GM19324 (cell line): ENCODE measurements at regions not wholly inside any gene's neighbourhood (a gene's known extent, or its start where the extent isn't known, plus 50 kb on each side); places are given as distances from the start of the nearest gene placed in this dataset.
"Not testable (repeated sequence)": the region's sequence is repeated elsewhere in the genome, so short reads cannot be mapped to it uniquely, and the experiment has no call there.

Experiments
- ATAC-seq: cut with Tn5 transposase; IDR thresholded peaks from one replicate; pipeline ENCODE4 v1.9.1; 2021; ENCODE audit warnings: mild to moderate bottlenecking, moderate library complexity; ENCODE audit not compliant: unreplicated experiment, low FRiP score

DNA sequence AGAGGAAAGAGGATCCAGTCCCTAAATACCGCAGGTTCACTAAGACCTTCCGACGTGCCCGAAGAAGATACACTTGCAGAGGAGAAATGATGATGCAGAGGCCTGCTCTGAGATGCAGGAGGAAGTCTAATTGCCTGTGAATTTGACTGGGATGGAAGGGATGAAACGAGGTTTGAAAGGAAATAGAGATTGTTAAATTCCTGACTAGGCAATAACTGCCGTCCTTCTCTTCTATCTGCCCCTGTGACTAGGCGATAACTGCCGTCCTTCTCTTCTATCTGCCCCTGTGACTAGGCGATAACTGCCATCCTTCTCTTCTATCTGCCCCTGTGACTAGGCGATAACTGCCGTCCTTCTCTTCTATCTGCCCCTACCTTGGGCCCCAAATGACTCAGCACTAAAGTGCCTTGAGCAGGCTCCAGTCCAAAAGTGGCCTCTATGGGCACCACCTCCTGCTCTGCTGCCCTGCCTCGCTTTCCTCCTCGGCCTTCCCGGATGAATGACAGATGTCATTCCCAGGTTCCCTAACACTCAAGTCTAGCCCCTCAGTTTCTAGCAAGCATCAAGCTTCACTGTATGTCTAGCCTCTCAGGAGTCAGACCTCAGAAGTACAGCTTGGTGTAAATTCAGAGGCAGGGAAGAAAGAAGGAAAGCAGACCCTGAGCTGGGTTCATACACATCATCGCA lies 189.1 kb downstream of the FOXD4L6 start:
- not testable (repeated sequence) for ATAC-seq

DNA sequence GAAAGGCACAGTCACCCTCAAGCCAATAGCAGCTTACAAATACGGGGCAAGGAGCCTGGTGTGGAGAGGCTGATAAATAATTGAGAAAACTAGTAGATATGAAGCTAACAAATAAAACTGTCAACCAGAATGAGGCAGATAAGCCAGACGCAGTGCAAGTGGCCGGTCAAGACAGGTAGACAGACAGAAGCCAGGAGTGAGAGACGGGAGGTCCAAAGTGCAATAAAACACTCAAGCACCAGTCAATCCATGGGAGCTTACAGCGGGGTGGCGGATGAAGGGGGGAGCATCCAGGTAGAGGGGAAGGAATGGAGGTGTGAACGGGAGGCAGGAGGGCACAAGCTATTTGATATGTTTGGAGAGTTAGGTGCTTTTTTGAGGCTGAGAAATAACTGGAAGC lies 193.1 kb downstream of the FOXD4L6 start:
- ATAC-seq = no peak

DNA sequence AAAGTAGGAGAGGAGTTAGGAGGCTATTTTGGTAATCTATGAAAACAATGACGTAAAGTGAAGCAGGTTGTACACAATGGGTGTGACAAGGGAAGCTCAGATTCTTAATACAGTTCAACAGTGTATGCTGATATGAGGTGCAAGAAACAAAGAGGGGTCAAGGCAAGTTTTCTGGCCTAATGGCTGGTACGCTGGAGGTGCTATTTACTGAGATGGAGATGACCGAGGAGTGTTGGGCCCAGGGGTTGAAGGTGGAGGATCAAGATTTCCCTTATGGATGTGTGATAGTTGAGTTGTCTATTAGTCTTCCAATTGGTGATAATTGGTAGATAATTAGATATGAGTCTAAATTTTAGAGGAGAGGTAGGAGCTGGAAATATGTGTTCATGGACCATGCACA lies 194.0 kb downstream of the FOXD4L6 start:
- not testable (repeated sequence) for ATAC-seq

DNA sequence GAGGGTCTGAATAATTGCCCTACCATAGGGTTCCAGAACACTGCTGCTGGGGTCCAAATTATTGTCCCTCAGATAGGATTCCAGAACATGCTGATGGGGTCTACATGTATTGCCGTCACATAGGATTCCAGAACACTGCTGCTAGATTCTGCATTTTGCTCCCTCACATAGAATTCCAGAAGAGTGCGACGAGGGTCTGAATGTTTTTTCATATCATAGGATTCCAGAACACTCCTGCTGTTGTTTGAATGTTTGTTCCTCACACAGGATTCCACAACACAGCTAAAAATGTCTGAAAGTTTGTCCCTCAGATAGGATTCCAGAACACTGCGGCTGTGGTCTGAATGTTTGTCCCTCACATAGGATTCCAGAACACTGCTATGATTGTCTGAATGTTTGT lies 198.1 kb downstream of the FOXD4L6 start:
- ATAC-seq = not testable (repeated sequence)

DNA sequence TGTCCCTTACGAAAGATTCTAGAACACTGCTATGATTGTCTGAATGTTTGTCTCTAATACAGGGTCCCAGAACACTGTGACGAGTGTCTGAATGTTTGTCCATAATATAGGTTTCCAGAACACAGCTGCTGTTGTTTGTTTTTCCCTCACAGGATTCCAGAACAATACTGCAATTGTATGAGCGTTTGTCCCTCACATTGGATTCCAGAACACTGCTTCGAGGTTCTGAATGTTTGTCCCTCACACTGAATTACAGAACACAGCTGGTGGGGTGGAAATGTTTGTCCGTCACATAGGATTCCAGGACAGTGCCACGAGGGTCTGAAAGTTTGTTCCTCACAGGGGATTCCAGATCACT lies 199.0 kb downstream of the FOXD4L6 start:
- ATAC-seq = not testable (repeated sequence)

DNA sequence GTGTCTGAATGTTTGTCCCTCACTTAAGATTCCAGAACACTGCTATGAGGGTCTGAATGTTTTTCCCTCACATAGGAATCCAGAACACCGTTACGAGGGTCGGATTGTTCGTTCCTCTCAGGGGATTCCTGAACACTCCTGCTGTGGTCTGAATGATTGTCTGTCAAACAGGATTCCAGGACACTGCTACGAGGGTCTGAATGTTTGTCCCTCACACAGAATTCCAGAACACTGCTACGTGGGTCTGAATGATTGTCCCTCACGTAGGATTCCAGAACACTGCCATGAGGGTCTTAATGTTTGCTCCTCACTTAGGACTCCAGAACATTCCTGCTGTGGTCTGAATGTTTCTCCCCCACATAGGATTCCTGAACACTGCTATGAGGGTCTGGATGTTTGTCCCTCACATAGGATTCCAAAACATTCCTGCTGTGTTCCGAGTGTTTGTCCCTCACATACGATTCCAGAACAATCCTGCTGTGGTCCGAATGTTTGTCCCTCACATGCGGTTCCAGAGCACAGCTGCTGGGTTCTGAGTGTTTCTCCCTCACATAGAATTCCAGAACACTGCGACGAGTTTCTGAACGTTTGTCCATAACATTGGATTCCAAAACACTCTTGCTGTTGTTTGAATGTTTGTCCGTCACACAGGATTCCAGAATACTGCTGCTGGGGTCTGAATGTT lies 199.5 kb downstream of the FOXD4L6 start:
- ATAC-seq = no peak

DNA sequence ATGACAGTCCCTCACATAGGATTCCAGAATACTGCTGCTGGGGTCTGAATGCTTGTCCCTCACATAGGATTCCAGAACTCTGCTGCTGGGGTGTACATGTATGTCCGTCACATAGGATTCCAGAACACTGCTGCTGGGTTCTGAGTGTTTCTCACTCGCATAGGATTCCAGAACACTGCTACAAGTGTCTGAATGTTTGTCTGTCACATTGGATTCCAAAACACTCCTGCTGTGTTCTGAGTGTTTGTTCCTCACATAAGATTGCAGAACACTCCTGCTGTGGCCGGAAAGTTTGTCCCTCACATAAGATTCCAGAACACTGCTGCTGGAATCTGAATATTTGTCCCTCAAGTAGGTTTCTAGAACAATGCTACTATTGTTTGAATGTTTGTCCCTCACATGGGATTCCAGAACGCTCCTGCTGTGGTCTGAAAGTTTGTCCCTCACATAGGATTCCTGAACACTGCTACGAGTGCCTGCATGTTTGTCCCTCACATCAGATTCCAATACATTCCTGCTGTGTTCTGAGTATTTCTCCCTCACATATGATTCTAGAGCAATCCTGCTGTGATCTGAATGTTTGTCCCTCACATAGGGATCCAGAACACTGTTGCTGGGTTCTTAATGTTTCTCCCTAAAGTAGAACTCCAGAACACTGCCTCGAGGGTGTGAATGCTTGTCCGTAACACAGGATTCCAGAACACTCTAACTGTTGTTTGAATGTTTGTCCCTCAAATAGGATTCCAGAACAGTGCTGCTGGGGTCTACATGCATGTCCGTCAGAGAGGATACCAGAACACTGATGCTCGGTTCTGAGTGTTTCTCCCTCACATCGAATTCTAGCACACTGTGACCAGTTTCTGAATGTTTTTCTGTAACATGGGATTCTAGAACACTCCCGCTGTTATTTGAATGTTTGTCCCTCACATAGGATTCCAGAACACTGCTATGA lies 200.4 kb downstream of the FOXD4L6 start:
- no peak for ATAC-seq

DNA sequence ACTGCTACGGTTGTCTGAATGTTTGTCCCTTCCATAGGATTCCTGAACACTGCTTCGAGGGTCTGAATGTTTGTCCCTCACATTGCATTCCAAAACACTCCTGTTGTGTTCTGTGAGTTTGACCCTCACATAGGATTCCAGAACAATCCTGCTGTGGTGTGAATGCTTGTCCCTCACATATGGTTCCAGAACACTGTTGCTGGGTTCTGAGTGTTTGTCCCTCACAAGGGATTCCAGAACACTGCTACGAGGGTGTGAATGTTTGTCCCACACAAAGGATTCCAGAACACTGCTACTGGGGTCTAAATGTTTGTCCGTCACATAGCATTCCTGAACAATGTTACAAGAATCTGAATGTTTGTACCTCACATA lies 201.2 kb downstream of the FOXD4L6 start:
- ATAC-seq = no peak

DNA sequence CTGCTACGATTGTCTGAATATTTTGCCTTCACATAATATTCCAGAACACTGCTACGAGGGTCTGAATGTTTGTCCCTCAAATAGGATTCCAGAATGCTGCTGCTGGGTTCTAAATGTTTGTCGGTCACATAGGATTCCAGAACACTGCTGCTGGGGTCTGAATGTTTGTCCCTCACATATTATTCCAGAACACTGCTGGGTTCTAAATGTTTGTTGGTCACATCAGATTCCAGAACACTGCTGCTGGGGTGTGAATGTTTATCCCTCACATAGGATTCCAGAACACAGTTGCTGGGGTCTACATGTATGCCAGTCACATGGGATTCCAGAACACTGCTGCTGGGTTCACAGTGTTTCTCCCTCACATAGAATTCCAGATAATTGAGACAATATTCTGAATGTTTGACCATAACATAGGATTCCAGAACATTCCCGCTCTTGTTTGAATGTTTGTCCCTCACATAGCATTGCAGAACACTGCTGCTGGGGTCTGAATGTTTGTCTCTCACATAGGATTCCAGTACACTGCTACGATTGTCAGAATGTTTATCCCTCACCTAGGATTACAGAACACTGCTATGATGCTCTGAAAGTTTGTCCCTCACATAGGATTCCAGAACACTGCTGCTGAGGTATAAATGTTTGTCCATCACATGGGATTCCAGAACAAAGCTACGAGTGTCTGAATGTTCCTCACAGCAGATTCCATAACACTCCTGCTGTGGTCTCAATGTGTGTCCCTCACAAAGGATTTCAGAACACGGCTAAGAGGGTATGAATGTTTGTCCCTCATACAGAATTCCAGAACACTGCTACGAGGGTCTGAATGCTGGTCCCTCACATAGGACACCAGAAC lies 201.8 kb downstream of the FOXD4L6 start:
- no peak for ATAC-seq

DNA sequence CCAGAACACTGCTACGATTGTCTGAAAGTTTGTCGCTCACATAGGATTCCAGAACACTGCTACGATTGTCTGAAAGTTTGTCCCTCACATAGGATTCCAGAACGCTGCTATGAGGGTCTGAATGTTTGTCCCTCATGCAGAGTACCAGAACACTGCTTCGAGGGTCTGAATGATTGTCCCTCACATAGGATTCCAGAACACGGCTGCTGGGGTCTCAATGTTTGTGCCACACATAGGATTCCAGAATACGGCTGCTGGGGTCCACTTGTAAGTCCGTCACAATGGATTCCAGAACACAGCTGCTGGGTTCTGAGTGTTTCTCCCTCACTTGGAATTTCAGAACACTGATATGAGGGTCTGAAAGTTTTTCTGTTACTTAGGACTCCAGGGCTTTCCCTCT lies 203.3 kb downstream of the FOXD4L6 start:
- ATAC-seq = no peak

DNA sequence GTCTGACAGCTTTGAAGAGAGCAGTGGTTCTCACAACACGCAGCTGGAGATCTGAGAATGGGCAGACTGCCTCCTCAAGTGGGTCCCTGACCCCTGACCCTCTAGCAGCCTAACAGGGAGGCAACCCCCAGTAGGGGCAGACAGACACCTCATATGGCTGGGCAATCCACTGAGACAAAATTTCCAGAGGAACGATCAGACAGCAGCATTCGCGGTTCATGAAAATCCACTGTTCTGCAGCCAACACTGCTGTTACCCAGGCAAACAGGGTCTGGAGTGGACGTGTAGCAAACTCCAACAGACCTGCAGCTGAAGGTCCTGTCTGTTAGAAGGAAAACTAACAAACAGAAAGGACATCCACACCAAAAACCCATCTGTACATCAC lies 212.1 kb downstream of the FOXD4L6 start:
- not testable (repeated sequence) for ATAC-seq

DNA sequence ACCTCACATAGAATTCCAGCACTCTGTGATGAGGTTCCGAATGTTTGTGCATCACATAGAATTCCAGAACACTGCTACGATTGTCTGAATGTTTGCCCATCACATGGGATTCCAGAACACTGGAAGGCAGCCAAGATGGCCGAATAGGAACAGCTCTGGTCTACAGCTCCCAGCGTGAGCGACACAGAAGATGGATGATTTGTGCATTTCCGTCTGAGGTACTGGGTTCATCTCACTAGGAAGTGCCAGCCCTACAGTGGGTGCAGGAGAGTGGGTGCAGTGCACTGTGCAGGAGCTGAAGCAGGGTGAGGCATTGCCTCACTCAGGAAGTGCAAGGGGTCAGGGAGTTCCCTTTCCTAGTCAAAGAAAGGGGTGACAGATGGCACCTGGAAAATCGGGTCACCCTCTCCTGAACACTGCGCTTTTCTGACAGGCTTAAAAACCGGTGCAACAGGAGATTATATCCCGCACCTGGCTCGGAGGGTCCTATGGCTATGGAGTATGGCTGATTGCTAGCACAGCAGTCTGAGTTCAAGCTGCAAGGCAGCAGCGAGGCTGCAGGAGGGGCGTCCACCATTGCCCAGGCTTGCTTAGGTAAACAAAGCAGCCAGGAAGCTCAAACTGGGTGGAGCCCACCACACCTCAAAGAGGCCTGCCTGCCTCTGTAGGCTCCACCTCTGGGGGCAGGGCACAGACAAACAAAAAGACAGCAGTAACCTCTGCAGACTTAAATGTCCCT lies 212.7 kb downstream of the FOXD4L6 start:
- not testable (repeated sequence) for ATAC-seq

DNA sequence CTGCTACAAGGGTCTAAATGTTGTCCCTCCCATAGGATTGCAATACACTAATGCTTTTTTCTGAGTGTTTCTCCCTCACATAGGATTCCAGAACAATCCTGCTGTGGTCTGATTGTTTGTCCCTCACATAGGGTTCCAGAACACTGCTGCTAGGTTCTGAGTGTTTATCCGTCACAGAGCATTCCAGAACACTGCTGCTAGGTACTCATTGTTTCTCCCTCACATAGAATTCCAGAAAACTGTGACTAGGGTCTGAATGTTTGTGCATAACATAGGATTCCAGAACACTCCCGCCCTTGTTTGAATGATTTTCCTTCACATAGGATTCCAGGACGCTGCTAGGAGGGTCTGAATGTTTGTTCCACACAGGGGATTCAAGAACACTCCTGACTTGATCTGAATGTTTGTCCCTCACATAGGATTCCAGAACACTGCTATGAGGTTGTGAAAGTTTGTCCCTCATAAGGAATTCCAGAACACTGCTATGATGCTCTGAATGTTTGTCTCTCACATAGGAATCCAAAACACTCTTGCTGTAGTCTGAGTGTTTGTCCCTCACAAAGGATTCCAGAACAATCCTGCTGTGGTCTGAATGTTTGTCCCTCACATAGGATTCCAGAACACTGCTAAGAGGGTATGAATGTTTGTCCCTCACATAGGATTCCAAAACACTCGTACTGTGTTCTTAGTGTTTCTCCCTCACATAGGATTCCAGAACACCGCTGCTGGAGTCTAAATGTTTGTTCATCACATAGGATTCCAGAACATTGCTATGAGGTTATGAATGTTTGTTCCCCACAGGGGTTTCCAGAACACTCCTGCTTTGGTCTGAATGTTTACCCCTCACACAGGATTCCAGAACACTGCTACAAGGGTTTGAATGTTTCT lies 213.5 kb downstream of the FOXD4L6 start:
- ATAC-seq = no peak

DNA sequence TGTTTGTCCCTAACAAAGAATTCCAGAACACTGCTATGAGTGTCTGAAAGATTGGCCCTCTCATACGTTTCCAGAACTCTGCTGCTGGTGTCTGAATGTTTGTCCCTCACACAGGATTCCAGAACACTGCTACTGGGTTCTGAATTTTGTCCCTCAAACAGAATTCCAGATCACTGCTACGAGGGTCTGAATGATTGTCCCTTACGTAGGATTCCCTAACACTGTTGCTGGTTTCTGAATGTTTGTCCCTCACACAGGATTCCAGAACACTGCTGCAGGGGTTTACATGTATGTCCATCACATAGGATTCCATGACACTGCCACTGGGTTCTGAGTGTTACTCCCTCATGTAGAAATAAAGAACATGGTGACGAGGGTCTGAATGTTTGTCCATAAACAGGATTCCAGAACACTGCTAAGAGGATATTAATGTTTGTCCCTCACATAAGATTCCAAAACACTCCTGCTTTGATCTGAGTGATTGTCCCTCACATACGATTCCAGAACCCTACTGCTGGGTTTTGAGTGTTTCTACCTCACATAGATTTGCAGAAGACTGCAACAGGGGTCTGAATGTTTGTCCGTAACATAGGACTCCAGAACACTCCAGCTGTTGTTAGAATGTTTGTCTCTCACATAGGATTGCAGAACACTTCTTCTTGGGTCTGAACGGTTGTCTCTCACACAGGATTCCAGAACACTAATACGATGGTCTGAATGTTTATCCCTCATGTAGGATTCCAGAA lies 214.4 kb downstream of the FOXD4L6 start:
- no peak for ATAC-seq

DNA sequence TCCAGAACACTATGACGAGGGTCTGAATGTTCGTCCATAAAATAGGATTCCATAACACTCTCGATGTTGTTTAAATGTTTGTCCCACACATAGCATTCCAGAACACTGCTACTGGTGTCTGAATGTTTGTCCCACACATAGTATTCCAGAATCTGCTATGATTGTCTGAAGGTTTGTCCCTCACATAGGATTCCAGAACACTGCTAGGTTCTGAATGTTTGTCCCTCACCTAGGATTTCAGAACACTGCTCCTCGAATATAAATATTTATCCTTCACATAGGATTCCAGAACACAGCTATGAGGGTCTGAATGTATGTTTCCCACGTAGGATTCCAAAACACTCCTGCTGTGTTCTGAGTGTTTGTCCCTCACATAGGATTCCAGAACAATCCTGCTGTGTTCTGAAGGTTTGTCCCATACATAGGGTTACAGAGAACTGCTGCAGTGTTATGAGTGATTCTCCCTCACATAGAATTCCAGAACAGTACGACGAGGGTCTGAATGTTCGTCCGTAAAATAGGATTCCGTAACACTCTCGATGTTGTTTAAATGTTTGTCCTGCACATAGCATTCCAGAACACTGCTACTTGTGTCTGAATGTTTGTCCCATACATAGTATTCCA lies 215.3 kb downstream of the FOXD4L6 start:
- no peak for ATAC-seq

DNA sequence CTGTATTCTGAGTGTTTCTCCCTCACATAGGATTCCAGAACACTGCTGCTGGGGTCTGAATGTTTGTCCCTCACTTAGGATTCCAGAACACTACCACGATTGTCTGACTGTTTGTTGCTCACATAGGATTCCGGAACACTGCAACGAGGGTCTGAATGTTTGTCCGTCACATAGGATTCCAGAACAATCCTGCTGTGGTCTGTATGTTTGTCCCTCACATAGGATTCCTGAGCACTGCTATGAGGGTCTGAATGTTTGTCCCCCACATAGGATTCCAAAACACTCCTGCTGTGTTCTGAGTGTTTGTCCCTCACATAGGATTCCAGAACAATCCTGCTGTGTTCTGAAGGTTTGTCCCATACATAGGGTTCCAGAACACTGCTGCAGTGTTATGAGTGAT lies 215.8 kb downstream of the FOXD4L6 start:
- not testable (repeated sequence) for ATAC-seq

DNA sequence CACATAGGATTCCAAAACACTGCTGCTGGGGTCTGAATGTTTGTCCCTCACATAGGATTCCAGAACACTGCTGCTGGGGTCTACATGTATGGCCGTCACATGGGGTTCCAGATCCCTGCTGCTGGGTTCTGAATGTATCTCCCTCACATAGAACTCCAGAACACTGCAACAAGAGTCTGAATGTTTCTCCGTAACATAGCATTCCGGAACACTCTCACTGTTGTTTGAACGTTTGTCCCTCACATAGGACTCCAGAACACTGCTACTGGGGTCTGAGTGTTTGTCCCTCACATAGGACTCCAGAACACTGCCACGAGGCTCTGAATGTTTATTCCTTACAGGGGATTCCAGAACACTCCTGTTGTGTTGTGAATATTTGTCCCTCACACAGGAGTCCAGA lies 216.8 kb downstream of the FOXD4L6 start:
- ATAC-seq = no peak

DNA sequence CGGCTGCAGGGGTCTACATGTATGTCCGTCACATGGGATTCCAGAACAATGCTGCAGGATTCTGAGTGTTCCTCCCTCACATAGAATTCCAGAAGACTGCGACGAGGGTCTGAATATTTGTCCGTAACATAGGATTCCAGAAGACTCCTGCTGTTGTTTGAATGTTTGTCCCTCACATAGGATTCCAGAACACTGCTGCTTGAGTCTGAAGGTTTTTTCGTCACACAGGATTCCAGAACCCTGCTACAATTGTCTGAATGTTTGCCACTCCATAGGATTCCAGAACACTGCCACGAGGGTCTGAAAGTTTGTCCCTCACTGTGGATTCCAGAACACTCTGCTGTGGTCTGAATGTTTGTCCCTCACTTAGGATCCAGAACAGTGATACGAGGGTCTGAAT lies 217.5 kb downstream of the FOXD4L6 start:
- not testable (repeated sequence) for ATAC-seq
